ENCODE measurements at regions not wholly inside any gene's neighbourhood (a gene's known extent, or its start where the extent isn't known, plus 50 kb on each side); places are given as distances from the start of the nearest gene placed in this dataset.

DNA sequence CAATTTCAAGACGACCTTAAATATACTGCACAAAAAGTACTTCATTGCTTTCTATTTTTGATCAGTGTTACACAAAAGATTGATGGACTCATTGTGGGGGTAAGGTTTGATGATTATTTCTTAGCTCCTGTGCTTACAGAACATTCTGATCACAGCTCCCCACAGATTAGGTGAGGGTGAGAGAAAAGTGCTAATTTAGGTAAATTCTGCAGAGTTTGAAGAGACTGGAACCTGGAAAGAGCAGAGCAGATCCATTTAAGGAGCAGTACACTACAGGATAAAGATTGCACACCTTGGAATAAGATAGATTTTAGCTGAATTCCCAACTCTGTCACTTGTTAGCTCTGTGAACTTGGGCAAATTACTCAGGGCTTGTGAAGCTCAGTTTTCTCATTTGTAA lies 291.9 kb upstream of the CDH7 start:
- no peak overlapping the region for H2AFZ ChIP-seq (ENCODE audit: low read depth, low read length, severe bottlenecking)
- H4K20me1 ChIP-seq (ENCODE audit: low read depth, low read length): no peaks in the 10 kb centered on the region
- H3K27ac ChIP-seq (ENCODE audit: low read depth, low read length): no peak overlapping the region
- no peak for TF ChIP-seq EZH2phosphoT487 (conservative IDR thresholded peaks at IDR 0.05; ENCODE audit: low read length)
- TF ChIP-seq, protein P1, sequence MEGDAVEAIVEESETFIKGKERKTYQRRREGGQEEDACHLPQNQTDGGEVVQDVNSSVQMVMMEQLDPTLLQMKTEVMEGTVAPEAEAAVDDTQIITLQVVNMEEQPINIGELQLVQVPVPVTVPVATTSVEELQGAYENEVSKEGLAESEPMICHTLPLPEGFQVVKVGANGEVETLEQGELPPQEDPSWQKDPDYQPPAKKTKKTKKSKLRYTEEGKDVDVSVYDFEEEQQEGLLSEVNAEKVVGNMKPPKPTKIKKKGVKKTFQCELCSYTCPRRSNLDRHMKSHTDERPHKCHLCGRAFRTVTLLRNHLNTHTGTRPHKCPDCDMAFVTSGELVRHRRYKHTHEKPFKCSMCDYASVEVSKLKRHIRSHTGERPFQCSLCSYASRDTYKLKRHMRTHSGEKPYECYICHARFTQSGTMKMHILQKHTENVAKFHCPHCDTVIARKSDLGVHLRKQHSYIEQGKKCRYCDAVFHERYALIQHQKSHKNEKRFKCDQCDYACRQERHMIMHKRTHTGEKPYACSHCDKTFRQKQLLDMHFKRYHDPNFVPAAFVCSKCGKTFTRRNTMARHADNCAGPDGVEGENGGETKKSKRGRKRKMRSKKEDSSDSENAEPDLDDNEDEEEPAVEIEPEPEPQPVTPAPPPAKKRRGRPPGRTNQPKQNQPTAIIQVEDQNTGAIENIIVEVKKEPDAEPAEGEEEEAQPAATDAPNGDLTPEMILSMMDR (IDR thresholded peaks at IDR 0.05; ENCODE audit: insufficient read depth, low read length, poor library complexity, severe bottlenecking): no peak
- H3F3A ChIP-seq (ENCODE audit: insufficient read depth): no peaks in the 10 kb centered on the region
- no peak overlapping the region for H3K4me2 ChIP-seq (ENCODE audit: low read depth, low read length, poor library complexity, severe bottlenecking)
- no peaks in the 10 kb centered on the region for H3K36me3 ChIP-seq (ENCODE audit: low read length)
- no peaks in the 10 kb centered on the region for H3K9me3 ChIP-seq (ENCODE audit: insufficient read depth, low read length)
- no peak overlapping the region for H3K9ac ChIP-seq (ENCODE audit: low read length)
- no peaks in the 10 kb centered on the region for H3K79me2 ChIP-seq (ENCODE audit: insufficient read depth, low read length)
- H3K4me3 ChIP-seq (ENCODE audit: insufficient read depth, low read length, poor library complexity, severe bottlenecking): no peak overlapping the region
- no peaks in the 10 kb centered on the region for H3K27me3 ChIP-seq (ENCODE audit: low read length)
- H3K9me2 ChIP-seq (replicated peaks; ENCODE audit: insufficient read depth, low read length): no peaks in the 10 kb centered on the region

DNA sequence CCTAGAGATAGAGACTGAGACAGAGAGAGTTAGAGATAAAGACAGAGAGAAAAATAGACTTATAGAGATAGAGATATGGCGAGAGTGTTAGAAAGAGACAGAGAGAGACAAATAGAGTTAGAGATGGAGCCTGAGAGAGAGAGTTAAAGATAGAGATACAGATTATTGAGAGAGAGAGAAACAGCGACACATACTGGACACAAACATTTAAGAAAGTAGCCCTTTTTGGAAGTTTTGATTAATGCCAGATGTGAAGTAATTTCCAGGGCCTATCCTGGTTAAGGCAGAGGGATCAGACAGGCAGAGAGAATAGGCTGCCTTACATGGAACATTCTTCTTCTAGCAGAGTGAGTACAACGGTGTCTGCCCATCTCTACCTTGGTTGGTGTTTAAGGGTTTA lies 311.6 kb upstream of the CDH7 start:
- Histone ChIP-seq H3K9me3 (ENCODE audit: insufficient read depth, low read length) (no peaks in the 10 kb centered on the region), H3K27me3 (ENCODE audit: low read length) (no peaks in the 10 kb centered on the region), H3K27ac (ENCODE audit: low read depth, low read length) (no peak overlapping the region), H2AFZ (ENCODE audit: low read depth, low read length, severe bottlenecking) (no peak overlapping the region), H3K9me2 (replicated peaks; ENCODE audit: insufficient read depth, low read length) (no peaks in the 10 kb centered on the region), H3K36me3 (ENCODE audit: low read length) (no peaks in the 10 kb centered on the region), H3F3A (ENCODE audit: insufficient read depth) (no peaks in the 10 kb centered on the region), H4K20me1 (ENCODE audit: low read depth, low read length) (no peaks in the 10 kb centered on the region), H3K79me2 (ENCODE audit: insufficient read depth, low read length) (no peaks in the 10 kb centered on the region), H3K4me3 (ENCODE audit: insufficient read depth, low read length, poor library complexity, severe bottlenecking) (no peak overlapping the region), H3K9ac (ENCODE audit: low read length) (no peak overlapping the region), H3K4me2 (ENCODE audit: low read depth, low read length, poor library complexity, severe bottlenecking) (no peak overlapping the region)
- no peak for TF ChIP-seq EZH2phosphoT487 (conservative IDR thresholded peaks at IDR 0.05; ENCODE audit: low read length)
- TF ChIP-seq, protein P1 (IDR thresholded peaks at IDR 0.05; ENCODE audit: insufficient read depth, low read length, poor library complexity, severe bottlenecking): no peak

DNA sequence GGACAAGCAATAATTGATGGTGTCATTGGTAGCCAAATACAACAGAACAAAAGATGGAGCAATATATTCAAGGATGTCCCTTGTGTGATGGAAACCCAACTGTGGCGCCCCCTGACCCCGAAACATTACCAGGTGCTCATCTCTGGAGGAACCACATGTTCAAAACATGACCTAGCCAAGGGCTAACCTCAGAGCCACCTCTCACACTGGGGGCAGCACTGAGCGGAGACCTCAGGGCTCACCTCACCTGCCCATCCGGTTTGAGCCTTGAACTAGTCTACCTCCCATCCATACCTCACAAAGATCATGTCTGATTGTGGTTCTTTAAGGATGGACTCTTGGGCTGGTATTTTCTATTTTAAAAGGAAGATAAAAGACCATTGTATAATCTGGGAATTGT lies 314.4 kb upstream of the CDH7 start:
- Histone ChIP-seq H2AFZ (ENCODE audit: low read depth, low read length, severe bottlenecking) (no peak overlapping the region), H3K27ac (ENCODE audit: low read depth, low read length) (no peak overlapping the region), H3K36me3 (ENCODE audit: low read length) (no peaks in the 10 kb centered on the region), H3K4me3 (ENCODE audit: insufficient read depth, low read length, poor library complexity, severe bottlenecking) (no peak overlapping the region), H3K4me2 (ENCODE audit: low read depth, low read length, poor library complexity, severe bottlenecking) (no peak overlapping the region), H3K9me3 (ENCODE audit: insufficient read depth, low read length) (no peaks in the 10 kb centered on the region), H3F3A (ENCODE audit: insufficient read depth) (no peaks in the 10 kb centered on the region), H3K27me3 (ENCODE audit: low read length) (no peaks in the 10 kb centered on the region), H3K9ac (ENCODE audit: low read length) (no peak overlapping the region), H3K79me2 (ENCODE audit: insufficient read depth, low read length) (no peaks in the 10 kb centered on the region), H3K9me2 (replicated peaks; ENCODE audit: insufficient read depth, low read length) (no peaks in the 10 kb centered on the region), H4K20me1 (ENCODE audit: low read depth, low read length) (no peaks in the 10 kb centered on the region)
- TF ChIP-seq, protein P1 (IDR thresholded peaks at IDR 0.05; ENCODE audit: insufficient read depth, low read length, poor library complexity, severe bottlenecking): no peak
- TF ChIP-seq EZH2phosphoT487 (conservative IDR thresholded peaks at IDR 0.05; ENCODE audit: low read length): no peak

DNA sequence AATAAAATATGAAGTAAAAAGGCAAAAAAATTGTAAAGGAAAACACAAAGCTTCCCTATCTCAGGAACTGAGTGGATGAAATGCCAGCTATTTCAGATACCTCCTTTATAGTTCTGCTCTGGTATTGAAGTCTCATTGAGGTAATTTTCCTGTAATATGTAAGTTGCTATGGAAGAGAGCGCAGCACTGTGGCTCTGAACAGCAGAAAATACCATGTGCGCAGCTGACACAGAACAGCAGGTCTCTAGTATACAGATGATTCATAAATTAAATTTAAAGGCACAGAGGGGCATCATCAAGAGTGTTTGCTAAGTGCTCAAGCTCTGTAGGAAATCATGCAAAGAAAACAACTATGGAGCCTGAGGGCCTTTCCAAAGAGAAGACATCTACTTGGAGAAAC lies 315.3 kb upstream of the CDH7 start:
- no peak overlapping the region for H3K27ac ChIP-seq (ENCODE audit: low read depth, low read length)
- no peaks in the 10 kb centered on the region for H3K27me3 ChIP-seq (ENCODE audit: low read length)
- H3K4me3 ChIP-seq (ENCODE audit: insufficient read depth, low read length, poor library complexity, severe bottlenecking): no peak overlapping the region
- no peak overlapping the region for H3K9ac ChIP-seq (ENCODE audit: low read length)
- H3K9me3 ChIP-seq (ENCODE audit: insufficient read depth, low read length): no peaks in the 10 kb centered on the region
- TF ChIP-seq, protein P1 (IDR thresholded peaks at IDR 0.05; ENCODE audit: insufficient read depth, low read length, poor library complexity, severe bottlenecking): no peak
- no peak for TF ChIP-seq EZH2phosphoT487 (conservative IDR thresholded peaks at IDR 0.05; ENCODE audit: low read length)
- no peaks in the 10 kb centered on the region for H3K36me3 ChIP-seq (ENCODE audit: low read length)
- no peaks in the 10 kb centered on the region for H3F3A ChIP-seq (ENCODE audit: insufficient read depth)
- no peaks in the 10 kb centered on the region for H3K79me2 ChIP-seq (ENCODE audit: insufficient read depth, low read length)
- no peak overlapping the region for H2AFZ ChIP-seq (ENCODE audit: low read depth, low read length, severe bottlenecking)
- no peaks in the 10 kb centered on the region for H3K9me2 ChIP-seq (replicated peaks; ENCODE audit: insufficient read depth, low read length)
- no peaks in the 10 kb centered on the region for H4K20me1 ChIP-seq (ENCODE audit: low read depth, low read length)
- H3K4me2 ChIP-seq (ENCODE audit: low read depth, low read length, poor library complexity, severe bottlenecking): no peak overlapping the region

Measured in SU-DHL-6 (cell line).